ENCODE measurements at regions not wholly inside any gene's neighbourhood (a gene's known extent, or its start where the extent isn't known, plus 50 kb on each side); places are given as distances from the start of the nearest gene placed in this dataset.

DNA sequence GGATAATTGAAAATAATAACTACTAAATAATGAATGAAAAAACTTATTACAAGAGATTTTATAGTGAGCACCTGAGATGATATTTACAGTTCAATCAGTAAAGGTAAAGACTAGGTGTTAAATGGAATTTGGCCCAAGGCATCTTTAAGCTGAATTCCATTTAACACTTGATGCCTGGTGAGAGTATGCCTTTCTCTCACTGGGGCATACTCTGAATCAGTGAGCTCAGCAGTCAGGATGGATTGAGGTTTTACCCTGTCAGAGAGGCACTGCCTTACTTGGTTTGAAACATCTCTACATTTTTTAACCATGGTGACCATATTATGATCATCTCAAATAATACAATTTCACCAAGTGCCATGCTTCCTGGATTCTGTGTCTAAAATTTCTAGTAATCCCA lies 1416.3 kb downstream of the MAT2B start:
- CTCF ChIA-PET, result no interaction called here
- POLR2A ChIA-PET, result no interaction called here
- DNase-seq (ENCODE audit: extremely low spot score), result no peak
- TF ChIP-seq CTCF (IDR thresholded peaks at IDR 0.05; ENCODE audit: control extremely low read depth, extremely low read depth, low read depth, missing control alignments), result no peak

DNA sequence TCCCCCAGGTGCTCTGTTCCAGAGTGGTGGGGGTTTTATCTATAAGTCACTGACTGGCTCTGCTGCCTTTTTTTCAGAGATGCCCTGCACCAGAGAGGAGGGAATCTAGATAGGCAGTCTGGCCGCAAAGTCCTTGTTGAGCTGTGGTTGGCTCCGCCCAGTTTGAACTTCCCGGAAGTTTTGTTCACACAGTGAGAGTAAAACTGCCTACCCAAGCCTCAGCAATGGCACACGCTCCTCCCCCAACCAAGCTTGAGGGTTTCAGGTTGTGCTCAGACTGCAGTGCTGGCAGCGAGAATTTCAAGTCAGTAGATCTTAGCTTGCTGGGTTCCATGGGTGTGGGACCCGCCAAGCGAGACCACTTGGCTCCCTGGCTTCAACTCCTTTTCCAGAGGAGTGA lies 1428.6 kb downstream of the MAT2B start:
- TF ChIP-seq CTCF (IDR thresholded peaks at IDR 0.05; ENCODE audit: control extremely low read depth, extremely low read depth, low read depth, missing control alignments), result no peak
- no peak for DNase-seq (ENCODE audit: extremely low spot score)
- ChIA-PET CTCF (interaction anchor here (1.0 to 1.5 kb wide), 2 partner anchors 10 to 28 kb away, joined by 3 read pairs; no protein-coding TSS in a partner anchor), POLR2A (no interaction called here)

- POLR2A ChIA-PET, result interaction anchor here (0.5 kb wide), 1 partner anchor 102 kb away, joined by 3 read pairs; no protein-coding TSS in a partner anchor
- no peak for TF ChIP-seq CTCF (IDR thresholded peaks at IDR 0.05; ENCODE audit: control extremely low read depth, extremely low read depth, low read depth, missing control alignments)
- no peak for DNase-seq (ENCODE audit: extremely low spot score)
- CTCF ChIA-PET, result interaction anchor here (1.0 to 1.5 kb wide), 2 partner anchors 10 to 28 kb away, joined by 3 read pairs; no protein-coding TSS in a partner anchor
Observed at GRCh38 chr5:164934561-164934960, 1429.1 kb downstream of the MAT2B start.

GRCh38 chr5:164941132-164941531 lies 1435.7 kb downstream of the MAT2B start:
- CTCF ChIA-PET, result interaction anchor here (1.3 kb wide), 1 partner anchor 16 kb away, joined by 3 read pairs; no protein-coding TSS in a partner anchor

DNA sequence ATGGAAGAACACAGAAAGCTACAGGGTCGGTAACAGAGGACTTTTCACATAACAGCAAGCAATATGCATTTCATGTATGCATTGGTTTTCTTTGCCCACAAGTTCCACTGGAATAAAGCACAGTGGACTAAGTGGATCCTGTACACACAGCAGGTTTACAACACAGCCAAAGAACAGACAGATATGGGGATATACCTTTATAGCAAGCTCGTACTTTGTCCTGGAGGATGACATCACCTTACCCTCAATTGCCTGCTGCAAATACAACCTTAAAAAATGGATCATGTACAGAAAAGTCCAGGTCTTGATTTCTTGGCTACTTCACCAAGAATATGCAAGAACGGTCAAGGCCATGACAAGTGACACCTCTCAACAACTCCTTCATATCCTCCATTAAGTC lies 1445.5 kb downstream of the MAT2B start:
- ChIA-PET POLR2A (no interaction called here), CTCF (interaction anchor here (0.8 to 0.9 kb wide), 2 partner anchors 26 to 50 kb away, joined by 3 read pairs; no protein-coding TSS in a partner anchor)
- TF ChIP-seq CTCF (IDR thresholded peaks at IDR 0.05; ENCODE audit: control extremely low read depth, extremely low read depth, low read depth, missing control alignments), result no peak
- no peak for DNase-seq (ENCODE audit: extremely low spot score)

More at GRCh38 chr5:164941132-164941531, 1435.7 kb downstream of the MAT2B start:
- no peak for TF ChIP-seq CTCF (IDR thresholded peaks at IDR 0.05; ENCODE audit: control extremely low read depth, extremely low read depth, low read depth, missing control alignments)
- POLR2A ChIA-PET, result no interaction called here
- no peak for DNase-seq (ENCODE audit: extremely low spot score)

GRCh38 chr5:164951570-164951969 lies 1446.2 kb downstream of the MAT2B start:
- DNase-seq (ENCODE audit: extremely low spot score), result no peak
- CTCF ChIA-PET, result interaction anchor here (0.8 to 0.9 kb wide), 2 partner anchors 26 to 50 kb away, joined by 3 read pairs; no protein-coding TSS in a partner anchor
- POLR2A ChIA-PET, result no interaction called here
- TF ChIP-seq CTCF (IDR thresholded peaks at IDR 0.05; ENCODE audit: control extremely low read depth, extremely low read depth, low read depth, missing control alignments), result no peak

All from GM10248 (cell line).